ENCODE measurements at regions not wholly inside any gene's neighbourhood (a gene's known extent, or its start where the extent isn't known, plus 50 kb on each side); places are given as distances from the start of the nearest gene placed in this dataset.

GRCh38 chr1:4546911-4547310 lies 107.5 kb upstream of the AJAP1 start:
- WGBS, 2 donors: 85 to 88% methylated on average over 4 of the region's 4 CpGs

GRCh38 chr1:4549930-4550329 lies 104.5 kb upstream of the AJAP1 start:
- Histone ChIP-seq H3K9me3 (no peaks in the 10 kb centered on the region), H3K27ac (no peak overlapping the region), H3K4me3 (no peak overlapping the region), H3K4me1 (no peaks in the 10 kb centered on the region), H3K27me3 (no peaks in the 10 kb centered on the region), H3K36me3 (ENCODE audit: low read depth, missing control alignments) (no peaks in the 10 kb centered on the region)
- intact Hi-C loops (cut with DNase I; ENCODE audit: low total_unique reads): no loop called here
- 34 to 42% methylated on average over 3 of the region's 3 CpGs for WGBS, 2 donors
- TF ChIP-seq, protein P1, sequence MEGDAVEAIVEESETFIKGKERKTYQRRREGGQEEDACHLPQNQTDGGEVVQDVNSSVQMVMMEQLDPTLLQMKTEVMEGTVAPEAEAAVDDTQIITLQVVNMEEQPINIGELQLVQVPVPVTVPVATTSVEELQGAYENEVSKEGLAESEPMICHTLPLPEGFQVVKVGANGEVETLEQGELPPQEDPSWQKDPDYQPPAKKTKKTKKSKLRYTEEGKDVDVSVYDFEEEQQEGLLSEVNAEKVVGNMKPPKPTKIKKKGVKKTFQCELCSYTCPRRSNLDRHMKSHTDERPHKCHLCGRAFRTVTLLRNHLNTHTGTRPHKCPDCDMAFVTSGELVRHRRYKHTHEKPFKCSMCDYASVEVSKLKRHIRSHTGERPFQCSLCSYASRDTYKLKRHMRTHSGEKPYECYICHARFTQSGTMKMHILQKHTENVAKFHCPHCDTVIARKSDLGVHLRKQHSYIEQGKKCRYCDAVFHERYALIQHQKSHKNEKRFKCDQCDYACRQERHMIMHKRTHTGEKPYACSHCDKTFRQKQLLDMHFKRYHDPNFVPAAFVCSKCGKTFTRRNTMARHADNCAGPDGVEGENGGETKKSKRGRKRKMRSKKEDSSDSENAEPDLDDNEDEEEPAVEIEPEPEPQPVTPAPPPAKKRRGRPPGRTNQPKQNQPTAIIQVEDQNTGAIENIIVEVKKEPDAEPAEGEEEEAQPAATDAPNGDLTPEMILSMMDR (IDR thresholded peaks at IDR 0.05): no peak
- no peak for TF ChIP-seq POLR2A (IDR thresholded peaks at IDR 0.05)
- no peak for DNase-seq

More at GRCh38 chr1:4546911-4547310, 107.5 kb upstream of the AJAP1 start:
- Histone ChIP-seq H3K27me3 (no peaks in the 10 kb centered on the region), H3K4me1 (no peaks in the 10 kb centered on the region), H3K27ac (no peak overlapping the region), H3K4me3 (no peak overlapping the region), H3K36me3 (ENCODE audit: low read depth, missing control alignments) (no peaks in the 10 kb centered on the region), H3K9me3 (no peaks in the 10 kb centered on the region)
- DNase-seq: no peak
- TF ChIP-seq POLR2A (IDR thresholded peaks at IDR 0.05): no peak
- TF ChIP-seq, protein P1 (IDR thresholded peaks at IDR 0.05): no peak
- intact Hi-C loops (cut with DNase I; ENCODE audit: low total_unique reads): no loop called here

DNA sequence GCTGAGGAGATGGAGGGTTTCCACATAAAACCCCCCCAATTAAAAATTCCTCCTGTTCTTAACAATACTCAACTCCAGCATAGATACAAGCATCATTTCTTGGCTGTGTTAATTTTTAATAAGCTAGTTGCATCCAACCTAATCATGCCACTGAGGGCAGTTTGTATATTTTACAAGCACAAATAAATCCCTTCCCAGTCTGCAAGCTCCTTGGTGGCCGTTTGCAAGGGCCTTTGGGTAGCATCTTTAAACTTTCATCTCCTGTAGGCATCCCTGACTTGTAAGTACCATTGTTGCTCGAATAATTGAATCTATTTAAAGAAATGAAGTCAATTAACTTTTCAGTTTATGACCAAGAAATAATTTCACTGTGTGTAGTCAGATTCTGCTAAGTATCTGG lies 103.5 kb upstream of the AJAP1 start:
- DNase-seq: no peak
- Histone ChIP-seq H3K4me1 (no peaks in the 10 kb centered on the region), H3K36me3 (ENCODE audit: low read depth, missing control alignments) (no peaks in the 10 kb centered on the region), H3K27ac (no peak overlapping the region), H3K4me3 (no peak overlapping the region), H3K9me3 (no peaks in the 10 kb centered on the region), H3K27me3 (no peaks in the 10 kb centered on the region)
- TF ChIP-seq, protein P1 (IDR thresholded peaks at IDR 0.05): no peak
- no peak for TF ChIP-seq POLR2A (IDR thresholded peaks at IDR 0.05)
- intact Hi-C loops (cut with DNase I; ENCODE audit: low total_unique reads): no loop called here
- 46 to 64% methylated on average over 2 of the region's 2 CpGs for WGBS, 2 donors

- intact Hi-C loops (cut with DNase I; ENCODE audit: low total_unique reads): no loop called here
- TF ChIP-seq, protein P1 (IDR thresholded peaks at IDR 0.05): no peak
- no peak for TF ChIP-seq POLR2A (IDR thresholded peaks at IDR 0.05)
- no peaks in the 10 kb centered on the region for H3K4me1 ChIP-seq
- no peaks in the 10 kb centered on the region for H3K36me3 ChIP-seq (ENCODE audit: low read depth, missing control alignments)
- no peak overlapping the region for H3K27ac ChIP-seq
- no peaks in the 10 kb centered on the region for H3K27me3 ChIP-seq
- no peak overlapping the region for H3K4me3 ChIP-seq
- H3K9me3 ChIP-seq: no peaks in the 10 kb centered on the region
- WGBS, 2 donors: 69 to 77% methylated on average over 6 of the region's 6 CpGs
- DNase-seq: no peak
Observed at GRCh38 chr1:4551706-4552105, 102.7 kb upstream of the AJAP1 start.

DNA sequence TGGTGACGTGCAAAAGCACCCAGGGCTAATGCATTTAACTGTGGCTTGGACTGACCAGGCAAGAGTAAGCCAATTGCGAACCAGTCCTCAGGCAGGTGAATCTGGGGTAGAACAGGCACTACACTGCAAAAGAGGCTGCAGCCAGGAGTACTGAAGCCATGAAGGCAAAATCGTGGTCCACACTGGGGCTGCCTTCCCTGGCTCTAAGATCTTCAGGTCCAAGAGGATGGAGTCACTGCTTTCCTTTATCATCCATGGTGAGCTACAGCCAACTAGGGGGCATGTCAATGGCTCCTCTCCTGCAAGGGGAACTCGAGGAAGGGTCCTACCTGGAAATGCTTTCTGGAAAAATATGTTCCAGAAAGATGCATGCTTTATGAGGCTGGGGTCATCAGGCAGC lies 100.6 kb upstream of the AJAP1 start:
- Histone ChIP-seq H3K4me3 (no peak overlapping the region), H3K27ac (no peak overlapping the region), H3K27me3 (no peaks in the 10 kb centered on the region), H3K9me3 (no peaks in the 10 kb centered on the region), H3K4me1 (no peaks in the 10 kb centered on the region), H3K36me3 (ENCODE audit: low read depth, missing control alignments) (no peaks in the 10 kb centered on the region)
- WGBS, 2 donors: 69 to 74% methylated on average over 4 of the region's 4 CpGs
- no peak for DNase-seq
- intact Hi-C loops (cut with DNase I; ENCODE audit: low total_unique reads): no loop called here
- TF ChIP-seq POLR2A (IDR thresholded peaks at IDR 0.05): no peak
- TF ChIP-seq, protein P1 (IDR thresholded peaks at IDR 0.05): no peak
